Osteocyte (in vitro differentiated cells): ENCODE measurements at regions not wholly inside any gene's neighbourhood (a gene's known extent, or its start where the extent isn't known, plus 50 kb on each side); places are given as distances from the start of the nearest gene placed in this dataset.
"Not testable (repeated sequence)": the region's sequence is repeated elsewhere in the genome, so short reads cannot be mapped to it uniquely, and the experiment has no call there.

ENCODE experiments used
- DNase-seq: peaks from one replicate; pipeline ENCODE4 v3.0.0; 2021; ENCODE audit warnings: mixed read lengths; ENCODE audit not compliant: unreplicated experiment; ENCODE audit errors: extremely low spot score
- H3K27ac Mint-ChIP-seq: one replicate; pipeline ENCODE4 v1.8.0; 2021; ENCODE audit warnings: mild to moderate bottlenecking, mixed read lengths; ENCODE audit not compliant: unreplicated experiment
- H3K27me3 Mint-ChIP-seq: one replicate; pipeline ENCODE4 v1.8.0; 2021; ENCODE audit warnings: mixed read lengths; ENCODE audit not compliant: unreplicated experiment
- H3K36me3 Mint-ChIP-seq: one replicate; pipeline ENCODE4 v1.8.0; 2021; ENCODE audit warnings: mixed read lengths; ENCODE audit not compliant: unreplicated experiment
- H3K4me1 Mint-ChIP-seq: one replicate; pipeline ENCODE4 v1.8.0; 2021; ENCODE audit warnings: mixed read lengths; ENCODE audit not compliant: unreplicated experiment
- H3K4me3 Mint-ChIP-seq: one replicate; pipeline ENCODE4 v1.8.0; 2021; ENCODE audit warnings: mild to moderate bottlenecking, moderate library complexity, mixed read lengths; ENCODE audit not compliant: unreplicated experiment
- H3K9me3 Mint-ChIP-seq: one replicate; pipeline ENCODE4 v1.8.0; 2021; ENCODE audit warnings: mixed read lengths; ENCODE audit not compliant: unreplicated experiment
- CTCF ChIP-seq: fragments of 200-600 bp; sonication (generic); IDR thresholded peaks from 2 replicates; pipeline ENCODE4 v1.5.0; 2021; ENCODE audit warnings: antibody characterized with exemption, mild to moderate bottlenecking, moderate library complexity

GRCh38 chr6:118719351-118720124 is 68.1 kb upstream of the CEP85L start:
- Mint-ChIP-seq H3K4me1 (peaks cover 6% of the 10 kb centered on the region), H3K27me3 (no peaks in the 10 kb centered on the region), H3K27ac (no peak overlapping the region), H3K9me3 (no peaks in the 10 kb centered on the region), H3K36me3 (no peaks in the 10 kb centered on the region), H3K4me3 (no peak overlapping the region)
- no peak for DNase-seq
- no peak for TF ChIP-seq CTCF

GRCh38 chr6:118718903-118719302 is 67.5 kb upstream of the CEP85L start:
- TF ChIP-seq CTCF, result no peak
- DNase-seq, result no peak
- H3K4me1 Mint-ChIP-seq, result peaks cover 6% of the 10 kb centered on the region
- H3K27me3 Mint-ChIP-seq, result no peaks in the 10 kb centered on the region
- no peaks in the 10 kb centered on the region for H3K36me3 Mint-ChIP-seq
- no peaks in the 10 kb centered on the region for H3K9me3 Mint-ChIP-seq
- H3K4me3 Mint-ChIP-seq, result no peak overlapping the region
- H3K27ac Mint-ChIP-seq, result no peak overlapping the region

- H3K36me3 Mint-ChIP-seq, result no peaks in the 10 kb centered on the region
- H3K4me1 Mint-ChIP-seq, result peaks cover 6% of the 10 kb centered on the region
- no peak overlapping the region for H3K27ac Mint-ChIP-seq
- DNase-seq, result no peak
- no peaks in the 10 kb centered on the region for H3K9me3 Mint-ChIP-seq
- no peaks in the 10 kb centered on the region for H3K27me3 Mint-ChIP-seq
- no peak for TF ChIP-seq CTCF
- H3K4me3 Mint-ChIP-seq, result no peak overlapping the region
Measured at GRCh38 chr6:118718297-118718696, 66.9 kb upstream of the CEP85L start.

- Mint-ChIP-seq H3K9me3 (no peaks in the 10 kb centered on the region), H3K4me1 (peaks cover 6% of the 10 kb centered on the region), H3K36me3 (no peaks in the 10 kb centered on the region), H3K4me3 (no peak overlapping the region), H3K27me3 (no peaks in the 10 kb centered on the region), H3K27ac (no peak overlapping the region)
- no peak for DNase-seq
- no peak for TF ChIP-seq CTCF
Measured at GRCh38 chr6:118717106-118717505, 65.7 kb upstream of the CEP85L start.

GRCh38 chr6:118715907-118716306 is 64.5 kb upstream of the CEP85L start:
- not testable (repeated sequence) for H3K4me3 Mint-ChIP-seq, H3K9me3 Mint-ChIP-seq, H3K27ac Mint-ChIP-seq, DNase-seq, H3K4me1 Mint-ChIP-seq, H3K27me3 Mint-ChIP-seq, H3K36me3 Mint-ChIP-seq
